GM12872 (cell line): ENCODE measurements at regions not wholly inside any gene's neighbourhood (a gene's known extent, or its start where the extent isn't known, plus 50 kb on each side); places are given as distances from the start of the nearest gene placed in this dataset.

ENCODE experiments used
- TF ChIP-seq, protein P1 (sequence below): IDR thresholded peaks from 3 replicates; pipeline ENCODE4 v1.5.1; 2011; ENCODE audit warnings: low read depth, mild to moderate bottlenecking, low read length, moderate library complexity; ENCODE audit not compliant: insufficient read depth

- TF ChIP-seq, protein P1, sequence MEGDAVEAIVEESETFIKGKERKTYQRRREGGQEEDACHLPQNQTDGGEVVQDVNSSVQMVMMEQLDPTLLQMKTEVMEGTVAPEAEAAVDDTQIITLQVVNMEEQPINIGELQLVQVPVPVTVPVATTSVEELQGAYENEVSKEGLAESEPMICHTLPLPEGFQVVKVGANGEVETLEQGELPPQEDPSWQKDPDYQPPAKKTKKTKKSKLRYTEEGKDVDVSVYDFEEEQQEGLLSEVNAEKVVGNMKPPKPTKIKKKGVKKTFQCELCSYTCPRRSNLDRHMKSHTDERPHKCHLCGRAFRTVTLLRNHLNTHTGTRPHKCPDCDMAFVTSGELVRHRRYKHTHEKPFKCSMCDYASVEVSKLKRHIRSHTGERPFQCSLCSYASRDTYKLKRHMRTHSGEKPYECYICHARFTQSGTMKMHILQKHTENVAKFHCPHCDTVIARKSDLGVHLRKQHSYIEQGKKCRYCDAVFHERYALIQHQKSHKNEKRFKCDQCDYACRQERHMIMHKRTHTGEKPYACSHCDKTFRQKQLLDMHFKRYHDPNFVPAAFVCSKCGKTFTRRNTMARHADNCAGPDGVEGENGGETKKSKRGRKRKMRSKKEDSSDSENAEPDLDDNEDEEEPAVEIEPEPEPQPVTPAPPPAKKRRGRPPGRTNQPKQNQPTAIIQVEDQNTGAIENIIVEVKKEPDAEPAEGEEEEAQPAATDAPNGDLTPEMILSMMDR = no peak
These were observed 223.2 kb downstream of the PCSK1 start for GRCh38 chr5:96209829-96210228.

DNA sequence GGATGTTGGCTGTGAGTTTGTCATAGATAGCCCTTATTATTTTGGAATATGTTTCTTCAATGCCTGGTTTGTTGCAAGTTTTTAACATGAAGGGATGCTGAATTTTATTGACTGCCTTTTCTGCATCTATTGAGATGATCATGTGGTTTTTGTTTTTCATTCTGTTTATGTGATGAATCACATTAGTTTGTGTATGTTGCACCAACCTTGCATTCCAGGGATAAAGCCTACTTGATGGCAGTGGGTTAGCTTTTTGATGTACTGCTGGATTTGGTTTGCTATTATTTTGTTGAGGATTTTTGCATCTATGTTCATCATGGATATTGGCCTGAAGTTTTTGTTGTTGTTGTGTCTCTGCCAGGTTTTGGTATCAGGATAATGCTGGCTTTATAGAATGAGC lies 225.6 kb downstream of the PCSK1 start:
- TF ChIP-seq, protein P1 = no peak

- TF ChIP-seq, protein P1 = no peak
These were observed 229.3 kb downstream of the PCSK1 start for GRCh38 chr5:96203761-96204160.

GRCh38 chr5:96201503-96201902 lies 231.5 kb downstream of the PCSK1 start:
- TF ChIP-seq, protein P1 = no peak

DNA sequence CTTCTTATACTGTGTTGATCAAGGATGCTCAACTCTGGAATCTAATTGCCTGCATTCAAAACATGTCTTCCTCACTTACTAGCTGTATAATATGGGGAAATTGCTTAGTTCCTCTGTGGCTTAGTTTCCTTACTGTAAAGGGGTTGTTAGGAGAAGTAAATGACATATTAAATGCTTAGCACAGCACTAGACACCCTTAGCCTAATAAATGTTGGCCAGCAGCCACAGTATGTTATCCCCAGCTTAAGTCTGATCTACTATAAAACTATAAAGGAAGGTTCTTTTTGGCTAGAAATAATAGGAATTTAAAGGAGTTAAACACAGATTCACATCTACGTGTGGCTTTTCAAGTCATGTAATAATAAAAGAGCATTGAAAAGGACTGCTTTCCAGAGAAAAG lies 232.4 kb downstream of the PCSK1 start:
- TF ChIP-seq, protein P1 = no peak

GRCh38 chr5:96199713-96200183 lies 233.3 kb downstream of the PCSK1 start:
- TF ChIP-seq, protein P1 = no peak

DNA sequence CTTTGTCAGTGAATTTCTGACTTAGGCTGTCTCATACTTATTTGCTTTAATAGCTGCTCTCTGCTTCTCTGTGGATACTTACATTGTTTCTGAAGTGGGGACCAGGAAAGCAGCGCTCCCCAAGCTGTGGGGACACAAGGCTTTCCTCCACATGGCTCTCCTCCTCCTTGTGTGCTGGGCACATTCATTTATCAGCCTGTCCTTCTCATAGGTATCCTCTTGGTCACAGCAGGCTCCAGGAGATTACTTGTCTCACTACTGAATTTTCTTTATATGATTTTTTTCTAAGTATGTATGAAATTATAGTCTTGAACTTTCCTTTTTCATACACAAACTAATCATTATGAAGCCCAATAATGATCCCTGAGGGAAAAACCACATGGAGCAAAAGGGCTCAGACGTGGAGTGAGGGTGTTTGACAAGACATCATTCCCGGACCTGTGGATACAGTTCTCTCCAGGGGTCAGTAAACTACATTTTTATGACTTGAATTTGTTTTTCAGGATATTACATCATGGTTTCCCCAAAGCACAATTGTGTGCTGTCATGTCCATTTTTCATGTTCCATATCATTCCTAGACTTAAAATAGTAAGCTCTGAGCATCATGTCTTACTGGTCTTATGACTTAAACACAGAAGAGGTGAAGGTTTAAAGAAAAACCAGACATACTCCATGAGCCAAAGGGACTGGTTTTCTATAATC lies 234.5 kb downstream of the PCSK1 start:
- TF ChIP-seq, protein P1 = no peak
